Fibroblast of lung (primary cell): ENCODE measurements at regions not wholly inside any gene's neighbourhood (a gene's known extent, or its start where the extent isn't known, plus 50 kb on each side); places are given as distances from the start of the nearest gene placed in this dataset.

Experiments used
- DNase-seq, 2 donors: peaks; one replicate each; pipeline versions ENCODE4 v3.0.0 to v3.0.0-alpha.2; 2010; ENCODE audit warnings: low read depth in 2 of 2
- H2AFZ ChIP-seq: 2 replicates; pipeline ENCODE4 v1.5.1; 2012; ENCODE audit warnings: low read length, control low read depth, inconsistent platforms
- H3K27ac ChIP-seq: 2 replicates; pipeline ENCODE4 v1.5.1; 2011; ENCODE audit warnings: low read length, control low read depth; ENCODE audit not compliant: insufficient read depth
- H3K27me3 ChIP-seq: 2 replicates; pipeline ENCODE4 v1.5.1; 2011; ENCODE audit warnings: mild to moderate bottlenecking, low read length; ENCODE audit not compliant: control insufficient read depth, insufficient read depth
- H3K36me3 ChIP-seq: 2 replicates; pipeline ENCODE4 v1.5.1; 2011; ENCODE audit warnings: low read length; ENCODE audit not compliant: control insufficient read depth, insufficient read depth
- H3K4me1 ChIP-seq: 2 replicates; pipeline ENCODE4 v1.5.1; 2011; ENCODE audit warnings: low read length; ENCODE audit not compliant: control insufficient read depth, insufficient read depth; ENCODE audit errors: extremely low read depth
- H3K4me2 ChIP-seq: 2 replicates; pipeline ENCODE4 v1.5.1; 2011; ENCODE audit warnings: low read length, control low read depth; ENCODE audit not compliant: insufficient read depth; ENCODE audit errors: extremely low read depth
- H3K4me3 ChIP-seq, 4 experiments: fragments of 200-600 bp in 1 of 4; sonication (generic) in 1 of 4; replicated peaks in 1 of 4; 2 replicates each; pipeline ENCODE4 v1.5.1; 2011 to 2016; ENCODE audit warnings: low read length in 4 of 4, low read depth in 3 of 4, mild to moderate bottlenecking in 3 of 4, control low read depth in 2 of 4, inconsistent platforms in 1 of 4, mixed read lengths in 1 of 4; ENCODE audit not compliant: insufficient read depth in 1 of 4; ENCODE audit errors: control extremely low read depth in 1 of 4
- H3K79me2 ChIP-seq: 2 replicates; pipeline ENCODE4 v1.5.1; 2012; ENCODE audit warnings: mild to moderate bottlenecking, low read length, inconsistent platforms; ENCODE audit not compliant: control insufficient read depth, insufficient read depth
- H3K9ac ChIP-seq: 2 replicates; pipeline ENCODE4 v1.5.1; 2011; ENCODE audit warnings: mild to moderate bottlenecking, low read length, control low read depth; ENCODE audit not compliant: insufficient read depth
- H3K9me3 ChIP-seq: 2 replicates; pipeline ENCODE4 v1.5.1; 2012; ENCODE audit warnings: low read depth, low read length; ENCODE audit not compliant: control insufficient read depth, insufficient read depth
- H4K20me1 ChIP-seq: 2 replicates; pipeline ENCODE4 v1.5.1; 2011; ENCODE audit warnings: low read length; ENCODE audit not compliant: control insufficient read depth, insufficient read depth; ENCODE audit errors: extremely low read depth
- EZH2 ChIP-seq: IDR thresholded peaks from 2 replicates; pipeline ENCODE4 v1.5.1; 2012; ENCODE audit warnings: low read length, control low read depth, mild to moderate bottlenecking; ENCODE audit errors: missing control alignments
- TF ChIP-seq, protein P1 (sequence below), 2 donors: IDR thresholded peaks in 1 of 2; conservative IDR thresholded peaks in 1 of 2; 1 replicate in 1 of 2; 2 replicates in 1 of 2; pipeline ENCODE4 v1.5.1; 2011 to 2012; ENCODE audit warnings: low read length in 2 of 2, control low read depth in 1 of 2, inconsistent platforms in 1 of 2, low read depth in 1 of 2, mild to moderate bottlenecking in 1 of 2

GRCh38 chr1:39145331-39145965, 59.0 kb upstream of the MACF1 start:
- Histone ChIP-seq H3K4me3 (no peak overlapping the region), H3K9me3 (no peaks in the 10 kb centered on the region), H4K20me1 (no peaks in the 10 kb centered on the region), H3K27me3 (no peaks in the 10 kb centered on the region), H3K9ac (no peak overlapping the region), H3K4me1 (peaks cover 24% of the 10 kb centered on the region), H2AFZ (no peak overlapping the region), H3K4me2 (no peak overlapping the region), H3K79me2 (peaks cover 66% of the 10 kb centered on the region), H3K27ac (no peak overlapping the region), H3K36me3 (no peaks in the 10 kb centered on the region)
- TF ChIP-seq, protein P1, sequence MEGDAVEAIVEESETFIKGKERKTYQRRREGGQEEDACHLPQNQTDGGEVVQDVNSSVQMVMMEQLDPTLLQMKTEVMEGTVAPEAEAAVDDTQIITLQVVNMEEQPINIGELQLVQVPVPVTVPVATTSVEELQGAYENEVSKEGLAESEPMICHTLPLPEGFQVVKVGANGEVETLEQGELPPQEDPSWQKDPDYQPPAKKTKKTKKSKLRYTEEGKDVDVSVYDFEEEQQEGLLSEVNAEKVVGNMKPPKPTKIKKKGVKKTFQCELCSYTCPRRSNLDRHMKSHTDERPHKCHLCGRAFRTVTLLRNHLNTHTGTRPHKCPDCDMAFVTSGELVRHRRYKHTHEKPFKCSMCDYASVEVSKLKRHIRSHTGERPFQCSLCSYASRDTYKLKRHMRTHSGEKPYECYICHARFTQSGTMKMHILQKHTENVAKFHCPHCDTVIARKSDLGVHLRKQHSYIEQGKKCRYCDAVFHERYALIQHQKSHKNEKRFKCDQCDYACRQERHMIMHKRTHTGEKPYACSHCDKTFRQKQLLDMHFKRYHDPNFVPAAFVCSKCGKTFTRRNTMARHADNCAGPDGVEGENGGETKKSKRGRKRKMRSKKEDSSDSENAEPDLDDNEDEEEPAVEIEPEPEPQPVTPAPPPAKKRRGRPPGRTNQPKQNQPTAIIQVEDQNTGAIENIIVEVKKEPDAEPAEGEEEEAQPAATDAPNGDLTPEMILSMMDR (conservative IDR thresholded peaks at IDR 0.05 in 1 of 2, IDR thresholded peaks at IDR 0.05 in 1 of 2; ENCODE audit: low read depth in 1 of 2, low read length in 2 of 2), result no peak
- no peak for TF ChIP-seq EZH2
- peak in 1 of 2 donors; percentile 75 for DNase-seq

DNA sequence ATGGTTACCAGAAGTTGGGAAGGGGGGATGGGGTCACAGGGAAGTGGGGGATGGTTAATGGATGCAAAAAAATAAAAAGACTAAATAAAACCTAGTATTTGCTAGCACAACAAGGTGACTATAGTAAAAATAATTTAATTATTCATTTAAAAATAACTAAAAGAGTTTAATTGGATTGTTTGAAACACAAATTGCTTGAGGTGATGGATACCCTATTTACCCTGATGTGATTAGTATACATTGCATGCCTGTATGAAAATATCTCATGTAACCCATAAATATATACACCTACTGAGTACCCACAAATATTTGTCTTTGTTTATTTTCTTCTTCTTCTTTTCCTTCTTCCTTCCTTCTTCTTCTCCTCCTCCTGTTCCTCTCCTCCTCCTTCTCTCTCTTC, 57.8 kb upstream of the MACF1 start:
- H3K27ac ChIP-seq, result no peak overlapping the region
- H3K4me2 ChIP-seq, result no peak overlapping the region
- H3K9ac ChIP-seq, result no peak overlapping the region
- no peak overlapping the region for H3K4me3 ChIP-seq
- H3K36me3 ChIP-seq, result no peaks in the 10 kb centered on the region
- H3K79me2 ChIP-seq, result peaks cover 69% of the 10 kb centered on the region
- no peak for DNase-seq
- H3K4me1 ChIP-seq, result peaks cover 19% of the 10 kb centered on the region
- no peak overlapping the region for H2AFZ ChIP-seq
- TF ChIP-seq, protein P1 (conservative IDR thresholded peaks at IDR 0.05 in 1 of 2, IDR thresholded peaks at IDR 0.05 in 1 of 2; ENCODE audit: low read depth in 1 of 2, low read length in 2 of 2), result no peak
- no peak for TF ChIP-seq EZH2
- no peaks in the 10 kb centered on the region for H4K20me1 ChIP-seq
- H3K9me3 ChIP-seq, result no peaks in the 10 kb centered on the region
- no peaks in the 10 kb centered on the region for H3K27me3 ChIP-seq

DNA sequence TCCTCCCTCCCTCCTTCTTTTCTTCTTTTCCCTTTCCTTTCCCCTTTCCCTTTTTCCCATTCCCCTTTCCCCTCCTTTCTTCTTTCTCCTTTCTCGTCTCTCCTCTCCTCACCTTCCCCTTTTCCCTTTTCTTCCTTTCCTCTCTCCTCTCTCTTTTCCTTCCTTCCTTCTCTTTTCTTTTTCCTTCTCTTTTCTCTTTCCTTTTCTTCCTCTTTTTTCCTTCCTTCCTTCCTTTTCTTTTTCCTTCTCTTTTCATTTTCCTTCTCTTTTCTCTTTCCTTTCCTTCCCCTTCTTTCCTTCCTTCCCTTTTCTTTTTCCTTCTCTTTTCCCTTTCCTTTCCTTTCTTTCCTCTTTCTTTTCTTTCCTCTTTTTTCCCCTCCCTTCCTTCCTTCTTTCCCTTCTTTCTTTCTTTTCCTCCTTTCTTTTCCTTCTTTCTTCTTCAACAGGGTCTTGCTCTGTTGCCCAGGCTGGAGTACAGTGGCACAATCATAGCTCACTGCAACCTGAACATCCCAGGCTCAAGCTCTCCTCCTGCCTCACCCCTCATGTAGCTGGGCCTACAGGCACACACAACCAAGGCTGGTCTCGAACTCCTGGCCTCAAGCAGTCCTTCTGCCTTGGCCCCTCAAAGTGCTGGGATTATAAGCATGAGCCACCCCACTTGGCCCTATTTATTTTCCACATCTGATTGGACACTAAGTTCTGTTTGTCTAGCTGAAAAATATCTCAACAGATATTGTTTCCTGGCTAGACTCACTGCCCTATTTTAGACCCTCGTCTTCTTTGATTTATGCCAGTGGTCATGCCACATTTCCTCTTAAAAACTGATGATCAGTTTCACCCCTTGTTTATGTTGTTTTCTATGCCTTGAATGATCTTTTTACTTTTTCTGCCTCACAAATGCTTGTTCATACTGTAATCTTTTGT, 57.1 kb upstream of the MACF1 start:
- H3K9ac ChIP-seq, result no peak overlapping the region
- no peak overlapping the region for H3K27ac ChIP-seq
- H3K4me1 ChIP-seq, result peaks cover 17% of the 10 kb centered on the region

More for the DNA sequence above, 57.1 kb upstream of the MACF1 start:
- no peaks in the 10 kb centered on the region for H3K27me3 ChIP-seq
- H3K4me2 ChIP-seq, result no peak overlapping the region
- peaks cover 73% of the 10 kb centered on the region for H3K79me2 ChIP-seq
- no peaks in the 10 kb centered on the region for H3K9me3 ChIP-seq
- H4K20me1 ChIP-seq, result no peaks in the 10 kb centered on the region
- H3K36me3 ChIP-seq, result no peaks in the 10 kb centered on the region
- TF ChIP-seq EZH2, result no peak
- TF ChIP-seq, protein P1 (conservative IDR thresholded peaks at IDR 0.05 in 1 of 2, IDR thresholded peaks at IDR 0.05 in 1 of 2; ENCODE audit: low read depth in 1 of 2, low read length in 2 of 2), result no peak
- H3K4me3 ChIP-seq, result no peak overlapping the region
- no peak for DNase-seq
- no peak overlapping the region for H2AFZ ChIP-seq
